Adrenal gland (tissue), 9 donors: ENCODE measurements at regions not wholly inside any gene's neighbourhood (a gene's known extent, or its start where the extent isn't known, plus 50 kb on each side); places are given as distances from the start of the nearest gene placed in this dataset.

Experiments
- DNase-seq, 7 donors: peaks; one replicate each; pipeline ENCODE4 v3.0.0-alpha.2; 2019 to 2020
- H3K27ac ChIP-seq, 5 donors: fragments of 200-600 bp; sonication (generic) in 4 of 5; 1 replicate in 3 of 5; 2 replicates in 2 of 5; pipeline versions ENCODE4 v1.5.1 to v1.8.0; 2016 to 2020; ENCODE audit warnings: mild to moderate bottlenecking in 1 of 5
- H3K27me3 ChIP-seq: fragments of 200-600 bp; 2 replicates; pipeline ENCODE4 v1.8.0; 2021
- H3K36me3 ChIP-seq, 2 donors: fragments of 200-600 bp; replicated peaks in 1 of 2; 1 replicate in 1 of 2; 2 replicates in 1 of 2; pipeline versions ENCODE4 v1.5.1 to v1.8.0; 2018 to 2022
- H3K4me1 ChIP-seq, 2 donors: fragments of 200-600 bp; replicated peaks in 1 of 2; 1 replicate in 1 of 2; 2 replicates in 1 of 2; pipeline versions ENCODE4 v1.5.1 to v1.8.0; 2018 to 2021
- H3K4me3 ChIP-seq, 4 donors: fragments of 200-600 bp; sonication (generic) in 3 of 4; one replicate each; pipeline ENCODE4 v1.5.1; 2016 to 2018
- H3K9me3 ChIP-seq, 3 donors: fragments of 200-600 bp; sonication (generic) in 1 of 3; replicated peaks in 1 of 3; 1 replicate in 2 of 3; 2 replicates in 1 of 3; pipeline versions ENCODE4 v1.5.1 to v1.8.0; 2016 to 2021
- CTCF ChIP-seq, 6 experiments: fragments of 450-650 bp in 4 of 6; fragments of 200-600 bp in 2 of 6; sonication (generic) in 1 of 6; IDR thresholded peaks; 1 replicate in 5 of 6; 2 replicates in 1 of 6; pipeline versions ENCODE4 v1.5.1 to v1.8.0; 2016 to 2021; ENCODE audit warnings: antibody characterized with exemption in 6 of 6, mild to moderate bottlenecking in 2 of 6, moderate library complexity in 1 of 6
- POLR2A ChIP-seq, 2 donors: fragments of 450-650 bp; IDR thresholded peaks; one replicate each; pipeline ENCODE4 v1.6.1; 2017; ENCODE audit warnings: antibody characterized with exemption in 2 of 2, mild to moderate bottlenecking in 2 of 2, moderate library complexity in 1 of 2
- WGBS, 4 donors: extraction: QIAGEN DNeasy Blood & Tissue Kit in 2 of 4; methylation state at CpG; one replicate each; pipeline versions ENCODE4 v1.1.5 to v1.1.7; 2013 to 2017; 5-methylcytosine and 5-hydroxymethylcytosine counted together
- intact Hi-C, 2 donors: fragments of 100-400 bp; cut with DNase I; formaldehyde crosslinking; loops; one replicate each; pipeline versions ENCODE4 v1.14.1 to v1.15.0; 2022 to 2023
- donor health status: healthy with polysubstance abuse.
- donor health status: Bipolar disorder and iron deficiency.
- donor health status: DM: yes; HTN: yes; CAD: no.
- donor health status: DM: no; HTN: no; CAD: no.
- donor health status: DM: no; HTN: no; CAD: no.

- WGBS, 4 donors = 75 to 78% (median 77%) methylated on average over 3 of the region's 3 CpGs
- no peak for TF ChIP-seq CTCF (IDR thresholded peaks at IDR 0.05)
- no peak for TF ChIP-seq POLR2A (IDR thresholded peaks at IDR 0.05)
- no peak for DNase-seq
Observed at GRCh38 chr11:127135256-127135655, 134.7 kb upstream of the KIRREL3 start.

GRCh38 chr11:127133061-127133460 is 132.5 kb upstream of the KIRREL3 start:
- H3K27ac ChIP-seq = no peak overlapping the region
- no peaks in the 10 kb centered on the region for H3K36me3 ChIP-seq
- DNase-seq = no peak
- no peaks in the 10 kb centered on the region for H3K27me3 ChIP-seq
- no peaks in the 10 kb centered on the region for H3K4me1 ChIP-seq
- TF ChIP-seq CTCF (IDR thresholded peaks at IDR 0.05) (no peak), POLR2A (IDR thresholded peaks at IDR 0.05) (no peak)
- H3K4me3 ChIP-seq = no peak overlapping the region
- H3K9me3 ChIP-seq = no peaks in the 10 kb centered on the region
- intact Hi-C loops = no loop called here
- 52 to 58% (median 53%) methylated on average over 6 of the region's 6 CpGs for WGBS, 4 donors

More at GRCh38 chr11:127135256-127135655, 134.7 kb upstream of the KIRREL3 start:
- intact Hi-C loops = no loop called here
- no peak overlapping the region for H3K27ac ChIP-seq
- no peak overlapping the region for H3K4me3 ChIP-seq
- no peaks in the 10 kb centered on the region for H3K36me3 ChIP-seq
- H3K27me3 ChIP-seq = no peaks in the 10 kb centered on the region
- no peaks in the 10 kb centered on the region for H3K9me3 ChIP-seq
- H3K4me1 ChIP-seq = no peaks in the 10 kb centered on the region

GRCh38 chr11:127130321-127130720 is 129.8 kb upstream of the KIRREL3 start:
- DNase-seq = no peak
- no peak overlapping the region for H3K4me3 ChIP-seq
- H3K36me3 ChIP-seq = no peaks in the 10 kb centered on the region
- no peak overlapping the region for H3K27ac ChIP-seq
- intact Hi-C loops = no loop called here
- 74 to 89% (median 82%) methylated on average over 1 of the region's 1 CpG for WGBS, 4 donors
- H3K4me1 ChIP-seq = no peaks in the 10 kb centered on the region
- H3K27me3 ChIP-seq = no peaks in the 10 kb centered on the region
- no peaks in the 10 kb centered on the region for H3K9me3 ChIP-seq
- TF ChIP-seq POLR2A (IDR thresholded peaks at IDR 0.05) (no peak), CTCF (IDR thresholded peaks at IDR 0.05) (no peak)

- no peak for DNase-seq
- WGBS, 4 donors = 54 to 61% (median 57%) methylated on average over 3 of the region's 3 CpGs
- H3K27me3 ChIP-seq = no peaks in the 10 kb centered on the region
- TF ChIP-seq CTCF (IDR thresholded peaks at IDR 0.05) (no peak), POLR2A (IDR thresholded peaks at IDR 0.05) (no peak)
- H3K9me3 ChIP-seq = no peaks in the 10 kb centered on the region
- no peak overlapping the region for H3K27ac ChIP-seq
- intact Hi-C loops = no loop called here
- H3K4me3 ChIP-seq = no peak overlapping the region
- H3K36me3 ChIP-seq = no peaks in the 10 kb centered on the region
- no peaks in the 10 kb centered on the region for H3K4me1 ChIP-seq
Observed at GRCh38 chr11:127126986-127127385, 126.4 kb upstream of the KIRREL3 start.
